GM18951 (cell line): ENCODE measurements at regions not wholly inside any gene's neighbourhood (a gene's known extent, or its start where the extent isn't known, plus 50 kb on each side); places are given as distances from the start of the nearest gene placed in this dataset.

ENCODE experiments used
- POLR2A ChIP-seq: IDR thresholded peaks from 4 replicates; pipeline ENCODE4 v1.6.1; 2011; ENCODE audit warnings: mild to moderate bottlenecking; ENCODE audit not compliant: insufficient read length, insufficient read depth; ENCODE audit errors: extremely low read depth
- in situ Hi-C: fragments of 300-500 bp; cut with MboI; formaldehyde crosslinking; loops from one replicate; pipeline ENCODE4 v1.12.0; 2022; ENCODE audit warnings: low sequenced_read_pairs, mixed read lengths, inconsistent platforms; ENCODE audit not compliant: unreplicated experiment

GRCh38 chr7:35483568-35483967, 211.4 kb downstream of the HERPUD2 start:
- no peak for TF ChIP-seq POLR2A
- in situ Hi-C loops, result no loop called here

GRCh38 chr7:35482231-35482630, 212.7 kb downstream of the HERPUD2 start:
- no peak for TF ChIP-seq POLR2A
- in situ Hi-C loops, result no loop called here

GRCh38 chr7:35480806-35481205, 214.1 kb downstream of the HERPUD2 start:
- TF ChIP-seq POLR2A, result no peak
- in situ Hi-C loops, result no loop called here

- in situ Hi-C loops, result no loop called here
- TF ChIP-seq POLR2A, result no peak
These were observed 217.3 kb downstream of the HERPUD2 start for GRCh38 chr7:35477609-35478008.

- in situ Hi-C loops, result no loop called here
- no peak for TF ChIP-seq POLR2A
These were observed 220.2 kb upstream of the TBX20 start for GRCh38 chr7:35474100-35474499.

GRCh38 chr7:35468606-35469005, 214.7 kb upstream of the TBX20 start:
- no peak for TF ChIP-seq POLR2A
- in situ Hi-C loops, result no loop called here

- TF ChIP-seq POLR2A, result no peak
- in situ Hi-C loops, result no loop called here
These were observed 213.6 kb upstream of the TBX20 start for GRCh38 chr7:35467456-35467978.

- TF ChIP-seq POLR2A, result no peak
- in situ Hi-C loops, result no loop called here
These were observed 212.0 kb upstream of the TBX20 start for GRCh38 chr7:35465791-35466336.

GRCh38 chr7:35463751-35464150, 209.9 kb upstream of the TBX20 start:
- in situ Hi-C loops, result no loop called here
- TF ChIP-seq POLR2A, result no peak

- TF ChIP-seq POLR2A, result no peak
- in situ Hi-C loops, result no loop called here
These were observed 209.3 kb upstream of the TBX20 start for GRCh38 chr7:35463176-35463700.

GRCh38 chr7:35454575-35455385, 200.9 kb upstream of the TBX20 start:
- in situ Hi-C loops, result no loop called here
- no peak for TF ChIP-seq POLR2A

- TF ChIP-seq POLR2A, result no peak
- in situ Hi-C loops, result no loop called here
These were observed 196.7 kb upstream of the TBX20 start for GRCh38 chr7:35450456-35451214.

- TF ChIP-seq POLR2A, result no peak
- in situ Hi-C loops, result no loop called here
These were observed 194.6 kb upstream of the TBX20 start for GRCh38 chr7:35448486-35448885.
